ENCODE measurements at regions not wholly inside any gene's neighbourhood (a gene's known extent, or its start where the extent isn't known, plus 50 kb on each side); places are given as distances from the start of the nearest gene placed in this dataset.
"Not testable (repeated sequence)": the region's sequence is repeated elsewhere in the genome, so short reads cannot be mapped to it uniquely, and the experiment has no call there.

DNA sequence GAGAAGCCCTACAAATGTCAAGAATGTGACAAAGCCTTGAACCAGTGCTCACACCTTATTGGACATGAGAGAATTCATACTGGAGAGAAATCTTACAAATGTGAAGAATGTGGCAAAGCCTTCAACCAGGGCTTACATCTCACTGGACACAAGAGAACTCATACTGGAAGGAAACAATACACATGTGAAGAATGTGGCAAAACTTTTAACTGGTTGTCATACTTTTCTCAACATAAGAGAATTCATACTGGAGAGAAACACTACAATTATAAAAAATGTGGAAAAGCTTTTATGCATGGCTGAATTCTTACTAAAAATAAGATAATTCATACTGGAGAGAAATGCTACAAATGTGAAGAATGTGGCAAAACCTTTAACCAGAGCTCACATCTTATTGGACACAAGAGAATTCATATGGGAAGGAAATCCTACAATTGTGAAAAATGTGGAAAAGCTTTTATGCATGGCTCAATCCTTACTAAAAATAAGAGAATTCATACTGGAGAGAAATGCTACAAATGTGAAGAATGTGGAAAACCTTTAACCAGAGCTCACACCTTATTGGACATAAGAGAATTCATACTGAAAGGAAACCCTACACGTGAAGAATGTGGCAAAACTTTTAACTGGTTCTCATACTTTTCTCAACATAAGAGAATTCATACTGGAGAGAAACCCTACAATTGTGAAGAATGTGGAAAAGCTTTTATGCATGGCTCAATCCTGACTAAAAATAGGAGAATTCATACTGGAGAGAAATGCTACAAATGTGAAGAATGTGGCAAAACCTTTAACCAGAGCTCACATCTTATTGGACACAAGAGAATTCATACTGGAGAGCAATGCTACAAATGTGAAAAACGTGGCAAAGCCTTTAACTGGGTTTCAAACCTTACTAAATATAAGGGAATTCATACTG lies 350.6 kb upstream of the NUPR2 start:
- not testable (repeated sequence) for DNase-seq (ENCODE audit: low read depth in 2 of 2)

DNA sequence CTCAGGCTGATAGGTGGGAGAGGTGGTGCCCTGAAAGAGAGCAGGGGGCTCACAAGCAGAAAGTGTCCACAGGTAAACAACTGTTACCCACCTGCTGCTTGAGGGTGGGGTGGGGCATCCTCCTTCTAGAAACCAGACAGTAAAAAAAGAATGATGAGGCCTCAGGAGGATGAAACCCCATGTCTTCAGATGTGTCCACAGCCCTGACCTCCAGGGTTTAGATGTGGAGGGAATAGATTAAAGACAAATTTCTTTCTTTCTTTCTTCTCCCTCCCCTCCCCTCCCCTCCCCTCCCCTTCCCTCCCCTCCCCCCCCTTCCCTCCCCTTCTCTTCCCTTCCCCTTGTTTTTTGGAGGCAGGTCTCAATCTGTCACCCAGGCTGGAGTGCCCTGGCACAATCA lies 333.5 kb upstream of the NUPR2 start:
- no peak for DNase-seq (ENCODE audit: low read depth in 2 of 2)

DNA sequence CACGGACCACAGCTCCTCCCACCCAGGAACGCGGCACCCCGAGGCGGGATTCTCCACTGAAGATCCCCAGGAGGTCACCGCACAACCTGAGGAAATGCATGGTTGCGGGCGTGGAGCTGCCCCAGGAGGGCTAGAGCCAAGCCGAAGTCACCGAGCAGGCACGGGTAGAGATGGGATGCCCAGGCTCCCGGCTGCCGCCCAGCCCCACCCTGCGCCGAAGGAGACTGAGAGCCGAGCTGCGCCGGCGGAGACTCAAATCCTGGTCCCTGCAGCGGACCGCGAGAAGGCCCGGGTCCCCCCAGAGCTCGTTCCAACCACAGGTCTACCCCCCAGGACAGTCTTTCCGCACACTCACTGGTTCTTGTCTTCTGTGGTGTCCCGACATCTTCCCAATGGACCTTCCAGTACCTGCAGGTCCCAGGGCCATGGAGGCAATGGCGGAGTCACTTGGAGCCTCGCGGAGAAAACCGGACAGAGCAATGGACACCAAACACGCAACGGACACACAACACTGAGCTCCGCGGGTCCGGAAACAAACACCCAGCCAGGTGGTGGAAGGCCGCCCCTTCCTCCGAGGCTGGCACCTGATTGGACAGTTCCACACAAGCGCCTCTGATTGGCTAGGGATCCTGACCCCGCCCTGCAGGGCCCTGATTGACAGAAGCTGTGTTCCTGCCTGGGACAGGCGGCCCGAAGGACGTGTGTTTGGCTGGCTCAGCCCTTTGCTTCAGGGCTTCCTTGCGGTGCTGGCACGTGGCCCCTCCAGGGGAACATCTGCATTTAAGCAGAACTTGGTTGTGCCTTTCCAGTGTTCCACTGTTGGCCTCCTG lies 331.9 kb upstream of the NUPR2 start:
- no peak for DNase-seq (ENCODE audit: low read depth in 2 of 2)

DNA sequence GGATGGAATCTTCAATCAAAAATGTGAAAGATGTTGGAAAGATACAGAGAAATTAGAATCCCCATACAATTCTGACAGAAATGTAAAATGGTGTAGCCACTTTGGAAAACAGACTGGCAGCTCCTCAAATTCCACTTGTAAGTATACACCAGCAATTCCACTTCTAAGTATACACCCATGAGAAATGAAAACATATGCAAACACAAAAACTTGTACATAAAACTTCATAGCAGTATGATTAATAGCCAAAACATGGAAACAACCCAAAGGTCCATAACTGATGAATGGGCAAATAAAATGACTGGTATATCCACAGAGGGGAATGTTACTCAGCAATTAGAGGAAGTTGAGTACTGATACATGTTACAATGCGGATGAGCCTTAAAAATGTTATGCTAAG lies 304.3 kb upstream of the NUPR2 start:
- DNase-seq (ENCODE audit: low read depth in 2 of 2): not testable (repeated sequence)

DNA sequence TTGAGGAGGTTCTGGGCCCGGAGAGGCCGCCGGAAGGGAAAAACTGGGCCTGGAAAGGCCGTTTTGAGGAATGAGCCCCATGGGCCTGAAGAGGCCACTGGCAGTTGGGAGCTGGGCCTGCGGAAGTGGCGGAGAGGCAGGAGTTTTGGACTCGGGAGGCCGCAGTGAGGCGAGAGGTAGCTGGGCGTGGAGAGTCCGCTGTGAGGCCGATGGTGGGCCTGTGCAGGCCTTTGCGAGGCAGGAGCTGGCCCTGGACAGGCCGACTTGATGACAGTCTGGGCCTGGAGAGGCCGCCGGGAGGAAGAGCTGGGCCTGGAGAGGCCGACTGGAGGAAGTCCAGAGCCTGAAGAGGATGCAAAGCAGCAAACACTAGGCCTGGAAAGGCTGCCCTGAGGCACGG lies 259.0 kb upstream of the NUPR2 start:
- DNase-seq (ENCODE audit: low read depth in 2 of 2): no peak

DNA sequence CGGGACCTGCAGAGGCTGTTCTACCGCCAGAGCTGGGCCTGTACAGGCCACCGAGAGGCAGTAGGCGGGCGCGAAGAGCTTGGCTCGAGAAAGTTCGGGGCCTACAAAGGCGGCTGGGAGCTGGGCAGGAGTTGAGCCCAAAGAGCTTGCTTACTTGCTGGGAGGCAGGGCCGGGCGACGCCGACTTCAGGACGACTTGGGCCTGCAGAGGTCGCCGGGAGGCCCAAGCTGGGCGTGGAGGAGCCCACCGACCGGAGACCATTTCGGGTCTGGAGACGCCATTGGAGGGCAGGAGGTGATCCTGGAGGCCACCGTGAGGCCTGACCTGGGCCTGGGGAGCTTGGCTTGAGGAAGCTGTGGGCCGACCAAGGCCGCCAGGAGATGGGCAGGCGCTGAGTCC lies 258.4 kb upstream of the NUPR2 start:
- DNase-seq (ENCODE audit: low read depth in 2 of 2): not testable (repeated sequence)

DNA sequence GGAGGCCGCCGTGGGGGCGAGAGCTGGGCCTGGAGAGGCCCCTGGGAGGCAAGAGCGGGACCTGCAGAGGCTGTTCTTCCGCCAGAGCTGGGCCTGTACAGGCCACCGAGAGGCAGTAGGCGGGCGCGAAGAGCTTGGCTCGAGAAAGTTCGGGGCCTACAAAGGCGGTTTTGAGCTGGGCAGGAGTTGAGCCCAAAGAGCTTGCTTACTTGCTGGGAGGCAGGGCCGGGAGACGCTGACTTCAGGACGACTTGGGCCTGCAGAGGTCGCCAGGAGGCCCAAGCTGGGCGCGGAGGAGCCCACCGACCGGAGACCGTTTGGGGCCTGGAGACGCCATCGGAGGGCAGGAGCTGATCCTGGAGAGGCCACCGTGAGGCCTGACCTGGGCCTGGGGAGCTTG lies 257.1 kb upstream of the NUPR2 start:
- DNase-seq (ENCODE audit: low read depth in 2 of 2): peak in 1 of 2 donors; percentile 12

DNA sequence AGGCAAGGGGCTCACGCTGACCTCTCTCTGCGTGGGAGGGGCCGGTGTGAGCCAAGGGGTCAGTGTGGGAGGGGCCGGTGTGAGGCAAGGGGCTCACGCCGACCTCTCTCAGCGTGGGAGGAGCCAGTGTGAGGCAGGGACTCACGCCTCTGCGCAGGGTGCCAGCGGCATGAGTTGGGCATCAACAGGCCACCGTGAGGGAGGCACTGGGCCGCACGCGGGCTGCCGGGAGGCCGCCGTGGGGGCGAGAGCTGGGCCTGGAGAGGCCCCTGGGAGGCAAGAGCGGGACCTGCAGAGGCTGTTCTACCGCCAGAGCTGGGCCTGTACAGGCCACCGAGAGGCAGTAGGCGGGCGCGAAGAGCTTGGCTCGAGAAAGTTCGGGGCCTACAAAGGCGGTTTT lies 255.6 kb upstream of the NUPR2 start:
- DNase-seq (ENCODE audit: low read depth in 2 of 2): peak in 1 of 2 donors; percentile 2

DNA sequence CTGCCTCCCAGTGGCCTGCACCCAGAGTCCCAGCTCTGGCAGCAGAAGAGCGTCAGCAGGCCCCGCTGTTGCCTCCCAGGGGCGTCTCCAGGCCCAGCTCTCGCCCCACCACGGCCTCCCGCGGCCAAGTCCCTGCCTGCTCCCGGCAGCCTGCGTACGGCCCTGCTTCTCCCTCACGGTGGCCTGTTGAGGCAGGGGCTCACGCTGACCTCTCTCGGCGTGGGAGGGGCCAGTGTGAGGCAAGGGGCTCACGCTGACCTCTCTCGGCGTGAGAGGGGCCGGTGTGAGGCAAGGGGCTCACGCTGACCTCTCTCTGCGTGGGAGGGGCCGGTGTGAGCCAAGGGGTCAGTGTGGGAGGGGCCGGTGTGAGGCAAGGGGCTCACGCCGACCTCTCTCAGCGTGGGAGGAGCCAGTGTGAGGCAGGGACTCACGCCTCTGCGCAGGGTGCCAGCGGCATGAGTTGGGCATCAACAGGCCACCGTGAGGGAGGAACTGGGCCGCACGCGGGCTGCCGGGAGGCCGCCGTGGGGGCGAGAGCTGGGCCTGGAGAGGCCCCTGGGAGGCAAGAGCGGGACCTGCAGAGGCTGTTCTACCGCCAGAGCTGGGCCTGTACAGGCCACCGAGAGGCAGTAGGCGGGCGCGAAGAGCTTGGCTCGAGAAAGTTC lies 254.1 kb upstream of the NUPR2 start:
- not testable (repeated sequence) for DNase-seq (ENCODE audit: low read depth in 2 of 2)

DNA sequence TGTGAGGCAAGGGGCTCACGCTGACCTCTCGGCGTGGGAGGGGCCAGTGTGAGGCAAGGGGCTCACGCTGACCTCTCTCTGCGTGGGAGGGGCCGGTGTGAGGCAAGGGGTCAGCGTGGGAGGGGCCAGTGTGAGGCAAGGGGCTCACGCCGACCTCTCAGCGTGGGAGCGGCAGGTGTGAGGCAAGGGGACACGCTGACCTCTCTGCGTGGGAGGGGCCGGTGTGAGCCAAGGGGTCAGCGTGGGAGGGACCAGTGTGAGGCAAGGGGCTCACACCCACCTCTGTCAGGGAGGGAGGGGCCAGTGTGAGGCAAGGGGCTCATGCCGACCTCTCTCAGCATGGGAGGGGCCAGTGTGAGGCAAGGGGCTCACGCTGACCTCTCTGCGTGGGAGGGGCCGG lies 251.7 kb upstream of the NUPR2 start:
- DNase-seq (ENCODE audit: low read depth in 2 of 2): not testable (repeated sequence)

DNA sequence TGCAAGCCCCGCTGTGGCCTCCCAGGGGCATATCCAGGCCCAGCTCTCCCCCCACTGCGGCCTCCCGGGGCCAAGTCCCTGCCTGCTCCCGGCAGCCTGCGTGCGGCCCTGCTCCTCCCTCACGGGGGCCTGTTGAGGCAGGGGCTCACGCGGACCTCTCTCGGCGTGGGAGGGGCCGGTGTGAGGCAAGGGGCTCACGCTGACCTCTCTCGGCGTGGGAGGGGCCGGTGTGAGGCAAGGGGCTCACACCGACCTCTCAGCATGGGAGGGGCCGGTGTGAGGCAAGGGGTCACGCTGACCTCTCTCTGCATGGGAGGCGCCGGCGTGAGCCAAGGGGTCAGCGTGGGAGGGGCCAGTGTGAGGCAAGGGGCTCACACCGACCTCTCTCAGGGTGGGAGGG lies 251.2 kb upstream of the NUPR2 start:
- DNase-seq (ENCODE audit: low read depth in 2 of 2): not testable (repeated sequence)

DNA sequence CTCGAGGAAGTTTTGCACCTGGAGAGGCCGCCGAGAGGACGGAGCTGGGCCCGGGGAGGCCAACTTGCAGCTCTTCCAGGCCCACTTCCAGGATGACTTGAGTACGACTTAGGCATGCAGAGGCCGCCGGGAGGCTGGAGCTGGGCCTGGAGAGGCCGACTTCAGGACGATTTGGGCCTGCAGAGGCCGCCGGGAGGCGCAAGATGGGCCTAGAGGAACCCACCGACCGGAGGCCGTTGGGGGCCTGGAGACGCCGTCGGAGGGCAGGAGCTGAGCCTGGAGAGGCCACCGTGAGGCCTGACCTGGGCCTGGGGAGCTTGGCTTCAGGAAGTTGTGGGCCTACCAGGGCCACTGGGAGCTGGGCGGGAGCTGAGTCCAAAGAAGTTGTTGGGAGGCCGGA lies 250.5 kb upstream of the NUPR2 start:
- not testable (repeated sequence) for DNase-seq (ENCODE audit: low read depth in 2 of 2)

DNA sequence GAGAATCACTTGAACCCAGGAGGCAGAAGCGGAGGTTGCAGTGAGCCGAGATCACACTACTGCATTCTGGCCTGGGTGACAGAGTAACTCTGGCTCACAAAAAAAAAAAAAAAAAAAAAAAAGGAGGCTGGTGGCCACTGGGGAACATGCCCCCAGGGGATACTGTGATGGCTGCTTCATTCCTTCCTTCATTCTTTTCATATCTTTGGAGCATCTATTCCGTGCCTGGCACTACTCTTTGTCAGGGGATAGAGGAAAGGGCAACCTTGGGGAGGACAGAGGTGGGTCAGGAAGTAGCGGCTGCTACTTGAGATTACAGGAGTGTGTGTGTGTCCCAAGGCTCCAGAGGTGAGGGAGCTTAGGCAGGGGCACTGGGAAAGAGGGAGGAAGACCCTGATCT lies 236.4 kb upstream of the NUPR2 start:
- not testable (repeated sequence) for DNase-seq (ENCODE audit: low read depth in 2 of 2)

DNA sequence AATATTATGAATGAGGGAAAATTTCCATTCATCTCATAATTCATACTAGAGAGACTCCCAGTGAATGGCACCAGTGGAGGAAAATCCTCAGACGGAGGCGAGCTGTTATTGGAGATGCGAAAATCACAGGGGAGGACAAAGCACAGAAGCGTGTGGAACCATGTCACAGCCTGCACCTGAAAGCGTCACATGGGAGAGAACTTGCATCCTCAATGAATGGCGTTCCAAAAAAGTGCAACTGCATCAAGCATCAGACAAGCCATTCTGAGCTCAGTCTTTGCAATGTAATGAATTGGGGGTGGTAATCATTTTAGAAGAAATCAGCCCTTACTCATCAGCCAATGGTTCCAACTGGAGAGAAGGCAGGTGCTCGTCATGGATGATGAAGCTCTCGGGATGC lies 235.0 kb upstream of the NUPR2 start:
- not testable (repeated sequence) for DNase-seq (ENCODE audit: low read depth in 2 of 2)

DNA sequence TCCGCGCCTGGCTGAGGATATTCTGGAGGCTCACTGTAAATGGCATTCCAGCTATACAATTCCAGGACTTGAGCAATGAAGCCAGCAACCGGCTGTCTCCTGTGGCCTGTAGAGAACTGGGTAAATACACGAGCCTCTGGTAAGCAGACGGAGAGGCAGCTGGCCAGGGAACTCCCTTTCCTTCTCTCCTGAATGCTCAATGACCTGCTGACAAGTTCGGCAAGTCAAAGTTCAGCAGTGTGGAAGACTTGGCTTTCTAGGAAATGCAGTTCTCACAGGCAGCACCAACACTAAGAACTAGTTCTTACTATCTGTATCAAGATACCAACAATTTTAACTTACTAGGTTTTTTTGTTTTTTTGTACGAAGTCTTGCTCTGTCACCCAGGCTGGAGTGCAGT lies 232.1 kb upstream of the NUPR2 start:
- DNase-seq (ENCODE audit: low read depth in 2 of 2): not testable (repeated sequence)

DNA sequence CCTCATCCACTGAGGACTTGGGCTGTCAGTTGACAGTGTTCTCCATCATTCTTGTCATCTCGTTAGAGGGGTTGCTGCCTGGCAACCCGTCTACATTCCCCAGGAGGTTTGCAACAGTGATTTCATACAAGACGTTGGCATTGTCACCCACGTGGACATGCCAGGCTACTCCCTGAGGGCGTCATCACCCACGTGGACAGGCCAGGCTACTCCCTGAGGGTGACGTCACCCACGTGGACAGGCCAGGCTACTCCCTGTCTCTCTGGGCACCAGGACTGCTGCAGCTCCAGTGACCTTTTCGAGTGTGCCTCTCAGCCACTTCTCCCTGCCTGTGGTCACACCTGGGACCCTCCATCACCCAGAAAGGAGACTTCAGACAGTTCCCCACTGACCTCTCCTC lies 212.1 kb upstream of the NUPR2 start:
- DNase-seq (ENCODE audit: low read depth in 2 of 2): not testable (repeated sequence)

DNA sequence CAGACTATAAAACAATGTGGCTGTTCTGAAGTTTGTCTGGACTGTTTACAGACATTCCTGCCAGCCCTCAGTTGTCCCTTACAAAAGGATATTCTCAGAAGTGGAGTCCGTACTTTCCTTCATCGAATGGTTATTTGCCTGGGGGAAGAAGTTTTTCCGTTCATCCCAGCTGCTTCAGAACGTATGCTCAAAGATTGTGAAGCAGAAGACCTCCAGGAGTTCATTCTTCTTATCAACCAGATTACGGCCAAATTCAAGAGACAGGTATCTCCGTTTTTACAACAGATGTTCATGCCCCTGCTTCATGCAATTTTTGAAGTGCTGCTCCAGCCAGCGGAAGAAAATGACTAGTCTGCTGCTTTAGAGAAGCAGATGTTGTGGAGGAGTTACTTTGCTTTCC lies 174.3 kb upstream of the NUPR2 start:
- no peak for DNase-seq (ENCODE audit: low read depth in 2 of 2)

DNA sequence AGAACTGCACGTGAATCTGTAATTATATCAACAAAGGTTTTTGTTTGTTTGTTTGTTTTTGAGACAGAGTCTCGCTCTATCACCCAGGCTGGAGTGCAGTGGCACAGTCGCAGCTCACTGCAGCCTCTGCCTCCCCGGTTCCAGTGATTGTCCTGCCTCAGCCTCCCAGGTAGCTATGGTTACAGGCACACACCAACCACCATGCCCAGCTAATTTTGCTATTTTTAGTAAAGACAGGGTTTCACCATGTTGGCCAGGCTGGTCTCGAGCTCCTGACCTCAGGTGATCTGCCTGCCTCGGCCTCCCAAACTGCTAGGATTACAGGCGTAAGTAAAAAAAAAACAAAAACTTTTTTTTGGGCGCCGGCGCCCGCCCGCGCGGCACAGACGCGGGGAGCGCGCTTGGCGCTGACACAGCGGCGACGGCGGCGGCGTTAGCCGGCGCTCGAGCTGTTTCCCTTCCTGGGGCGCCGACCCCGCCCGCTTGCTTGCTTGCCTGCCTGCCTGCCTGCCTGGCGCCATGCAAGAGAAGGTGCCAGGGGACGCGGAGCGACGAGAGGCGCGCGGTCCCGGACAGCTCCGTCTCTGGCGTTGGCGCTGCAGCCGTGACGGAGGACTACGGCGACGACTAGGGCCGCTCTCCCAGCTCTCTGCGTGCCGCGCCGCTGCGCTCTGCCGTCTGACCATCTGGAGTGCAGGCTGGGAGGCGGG lies 171.4 kb upstream of the NUPR2 start:
- DNase-seq (ENCODE audit: low read depth in 2 of 2): no peak

DNA sequence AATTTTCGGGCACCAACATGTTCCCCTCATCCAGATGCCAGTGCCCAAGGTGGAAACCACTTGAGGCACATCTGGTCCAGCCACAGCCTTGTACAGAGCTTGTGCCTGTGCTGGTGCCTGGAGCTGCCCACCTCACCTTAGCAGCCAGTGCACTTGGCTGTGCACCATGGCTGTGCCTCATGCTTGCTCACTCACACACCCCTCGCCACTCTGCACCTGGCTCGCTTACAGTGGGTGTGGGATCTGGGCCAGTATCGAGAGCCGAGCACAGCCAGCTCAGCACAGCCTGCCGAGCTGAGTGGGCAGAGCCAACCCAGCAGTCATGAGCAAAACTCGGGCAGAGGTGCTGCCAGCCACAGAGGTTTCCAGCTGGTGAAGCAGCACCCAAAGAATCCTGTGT lies 139.9 kb upstream of the NUPR2 start:
- DNase-seq (ENCODE audit: low read depth in 2 of 2): no peak

DNA sequence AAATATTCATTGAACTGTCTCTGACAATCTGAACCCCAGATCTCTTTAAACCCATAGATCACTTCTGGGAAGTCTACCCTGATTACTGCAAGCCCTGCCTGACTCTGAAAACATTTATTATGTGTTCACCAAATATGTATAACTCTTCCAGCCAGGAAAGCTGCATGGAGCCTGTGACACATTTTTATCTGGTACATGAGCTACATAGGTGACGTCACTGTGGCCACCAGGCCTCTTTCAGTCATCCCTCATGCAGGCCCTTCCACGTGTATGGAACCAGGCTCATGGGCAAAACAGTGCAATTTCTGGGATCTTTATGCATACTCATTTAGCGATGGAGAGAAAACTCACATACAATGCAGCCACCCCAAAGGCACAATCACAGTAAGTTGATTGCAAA lies 133.9 kb upstream of the NUPR2 start:
- no peak for DNase-seq (ENCODE audit: low read depth in 2 of 2)

DNA sequence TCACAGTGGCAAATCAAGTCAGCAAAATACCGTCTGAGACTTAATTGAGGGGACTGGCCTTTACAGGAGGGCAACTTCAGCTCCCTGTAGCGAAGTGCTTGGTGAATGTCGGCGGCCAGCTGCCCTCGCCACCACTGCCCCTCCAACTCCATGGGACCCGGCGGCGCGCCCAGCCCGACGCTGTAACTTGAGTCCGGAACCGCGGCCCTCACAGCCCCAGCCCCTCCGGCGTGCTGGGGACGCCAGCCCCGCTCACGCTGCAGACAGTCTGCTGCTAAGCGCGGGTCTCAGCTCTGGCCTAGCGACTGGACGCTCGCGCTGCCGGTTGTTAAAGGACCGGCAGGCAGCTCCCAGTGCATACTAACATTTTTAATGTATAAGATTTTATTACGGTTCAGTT lies 113.4 kb upstream of the NUPR2 start:
- no peak for DNase-seq (ENCODE audit: low read depth in 2 of 2)

DNA sequence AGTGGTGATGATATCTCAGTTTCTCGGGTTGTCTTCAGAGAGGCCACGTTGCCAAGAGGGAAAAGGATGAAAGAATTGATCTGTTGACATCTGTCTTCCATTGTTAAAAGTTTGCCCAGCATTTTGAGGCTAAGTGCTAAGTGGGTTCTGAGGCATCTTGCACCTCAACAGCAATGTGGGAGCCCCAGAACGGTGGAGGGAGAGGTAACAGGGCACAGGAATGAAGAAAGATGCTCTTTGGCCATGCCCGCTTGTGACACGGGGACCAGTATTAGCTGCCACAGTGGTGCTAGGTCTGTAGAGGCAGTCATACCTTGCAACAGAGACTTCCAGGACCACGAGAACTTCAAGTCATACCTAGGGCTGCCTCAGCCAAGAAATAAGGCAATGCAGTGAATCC lies 106.6 kb upstream of the NUPR2 start:
- DNase-seq (ENCODE audit: low read depth in 2 of 2): no peak

Measured in stimulated activated CD4-positive, alpha-beta T cell treated with anti-CD3 and anti-CD28 coated beads, Interleukin-1b, Interleukin-23, amount 100 ng/mL, for 4 hours (primary cell).